GM03348 (cell line): ENCODE measurements at regions not wholly inside any gene's neighbourhood (a gene's known extent, or its start where the extent isn't known, plus 50 kb on each side); places are given as distances from the start of the nearest gene placed in this dataset.
"Not testable (repeated sequence)": the region's sequence is repeated elsewhere in the genome, so short reads cannot be mapped to it uniquely, and the experiment has no call there.

Experiments used
- DNase-seq: peaks from one replicate; pipeline ENCODE4 v3.0.0; 2012; ENCODE audit warnings: low spot score

- DNase-seq: no peak
Measured at GRCh38 chr1:229012823-229013222, 258.1 kb upstream of the RAB4A start.

- no peak for DNase-seq
Measured at GRCh38 chr1:229013981-229014380, 256.9 kb upstream of the RAB4A start.

- DNase-seq: no peak
Measured at GRCh38 chr1:229015806-229016205, 255.1 kb upstream of the RAB4A start.

GRCh38 chr1:229017091-229017490 lies 253.8 kb upstream of the RAB4A start:
- DNase-seq: no peak

GRCh38 chr1:229018674-229019295 lies 252.1 kb upstream of the RAB4A start:
- DNase-seq: no peak

- DNase-seq: no peak
Measured at GRCh38 chr1:229019663-229020271, 251.1 kb upstream of the RAB4A start.

- not testable (repeated sequence) for DNase-seq
Measured at GRCh38 chr1:229021034-229021433, 249.9 kb upstream of the RAB4A start.

GRCh38 chr1:229022595-229023333 lies 248.1 kb upstream of the RAB4A start:
- DNase-seq: no peak

- no peak for DNase-seq
Measured at GRCh38 chr1:229023651-229024300, 247.1 kb upstream of the RAB4A start.

- DNase-seq: peak; percentile 92
Measured at GRCh38 chr1:229024528-229025130, 246.3 kb upstream of the RAB4A start.

GRCh38 chr1:229025576-229025975 lies 245.3 kb upstream of the RAB4A start:
- no peak for DNase-seq

- DNase-seq: no peak
Measured at GRCh38 chr1:229027158-229027557, 243.8 kb upstream of the RAB4A start.

GRCh38 chr1:229027622-229028182 lies 243.2 kb upstream of the RAB4A start:
- no peak for DNase-seq

GRCh38 chr1:229028544-229028943 lies 242.4 kb upstream of the RAB4A start:
- DNase-seq: no peak

- DNase-seq: no peak
Measured at GRCh38 chr1:229028987-229029878, 241.7 kb upstream of the RAB4A start.

GRCh38 chr1:229029879-229030235 lies 241.1 kb upstream of the RAB4A start:
- DNase-seq: no peak

GRCh38 chr1:229030630-229031029 lies 240.3 kb upstream of the RAB4A start:
- DNase-seq: no peak

GRCh38 chr1:229031061-229031460 lies 239.8 kb upstream of the RAB4A start:
- DNase-seq: no peak

GRCh38 chr1:229031481-229032341 lies 239.2 kb upstream of the RAB4A start:
- no peak for DNase-seq

- DNase-seq: no peak
Measured at GRCh38 chr1:229032375-229032774, 238.5 kb upstream of the RAB4A start.
